Liver (tissue), 7 donors: ENCODE measurements at regions not wholly inside any gene's neighbourhood (a gene's known extent, or its start where the extent isn't known, plus 50 kb on each side); places are given as distances from the start of the nearest gene placed in this dataset.

Experiments
- DNase-seq: peaks from one replicate; pipeline ENCODE4 v3.0.0-alpha.2; 2017; ENCODE audit warnings: low spot score
- H3K27ac ChIP-seq, 2 donors: one replicate each; pipeline ENCODE4 v1.7.0; 2013; ENCODE audit warnings: inconsistent platforms in 2 of 2, low read length in 2 of 2, control low read depth in 1 of 2, low read depth in 1 of 2, mild to moderate bottlenecking in 1 of 2
- H3K27me3 ChIP-seq, 4 donors: one replicate each; pipeline versions ENCODE4 v1.6.1 to v1.7.0; 2013; ENCODE audit warnings: low read length in 3 of 4, inconsistent platforms in 1 of 4, mild to moderate bottlenecking in 1 of 4, moderate library complexity in 1 of 4; ENCODE audit not compliant: control insufficient read depth in 4 of 4, insufficient read depth in 4 of 4
- H3K36me3 ChIP-seq, 4 donors: one replicate each; pipeline versions ENCODE4 v1.6.1 to v1.7.0; 2013; ENCODE audit warnings: low read length in 3 of 4, mild to moderate bottlenecking in 3 of 4, low read depth in 1 of 4, moderate library complexity in 1 of 4; ENCODE audit not compliant: control insufficient read depth in 4 of 4, insufficient read depth in 3 of 4
- H3K4me1 ChIP-seq, 4 donors: one replicate each; pipeline versions ENCODE4 v1.6.1 to v1.7.0; 2013; ENCODE audit warnings: low read length in 3 of 4, mild to moderate bottlenecking in 3 of 4, moderate library complexity in 1 of 4; ENCODE audit not compliant: control insufficient read depth in 4 of 4, insufficient read depth in 4 of 4
- H3K4me3 ChIP-seq, 3 donors: one replicate each; pipeline versions ENCODE4 v1.6.1 to v1.7.0; 2013; ENCODE audit warnings: low read length in 3 of 3, control low read depth in 1 of 3, low read depth in 1 of 3, mild to moderate bottlenecking in 1 of 3
- H3K9ac ChIP-seq, 2 donors: one replicate each; pipeline ENCODE4 v1.7.0; 2013; ENCODE audit warnings: low read length in 2 of 2, mild to moderate bottlenecking in 2 of 2, moderate library complexity in 2 of 2, control low read depth in 1 of 2, low read depth in 1 of 2
- H3K9me3 ChIP-seq, 4 donors: one replicate each; pipeline versions ENCODE4 v1.6.1 to v1.7.0; 2013; ENCODE audit warnings: low read length in 3 of 4; ENCODE audit not compliant: control insufficient read depth in 4 of 4
- ATF3 ChIP-seq: IDR thresholded peaks from 2 replicates; pipeline ENCODE4 v1.6.1; 2016; ENCODE audit warnings: antibody characterized with exemption
- EGR1 ChIP-seq, 2 donors: IDR thresholded peaks; 2 replicates each; pipeline ENCODE4 v1.6.1; 2016 to 2018; ENCODE audit warnings: antibody characterized with exemption in 2 of 2, low read depth in 2 of 2
- FOXA1 ChIP-seq: IDR thresholded peaks from 2 replicates; pipeline ENCODE4 v1.6.1; 2016; ENCODE audit warnings: antibody characterized with exemption
- FOXA2 ChIP-seq: IDR thresholded peaks from 2 replicates; pipeline ENCODE4 v1.6.1; 2016; ENCODE audit warnings: antibody characterized with exemption
- GABPA ChIP-seq, 2 donors: IDR thresholded peaks in 1 of 2; conservative IDR thresholded peaks in 1 of 2; 2 replicates each; pipeline ENCODE4 v1.6.1; 2016; ENCODE audit warnings: antibody characterized with exemption in 2 of 2, mild to moderate bottlenecking in 1 of 2, moderate library complexity in 1 of 2
- HNF4A ChIP-seq, 2 donors: conservative IDR thresholded peaks; 2 replicates each; pipeline ENCODE4 v1.6.1; 2016; ENCODE audit warnings: antibody characterized with exemption in 2 of 2, mild to moderate bottlenecking in 2 of 2
- HNF4G ChIP-seq: IDR thresholded peaks from 2 replicates; pipeline ENCODE4 v1.6.1; 2016; ENCODE audit warnings: antibody characterized with exemption
- JUND ChIP-seq, 2 donors: IDR thresholded peaks; 2 replicates each; pipeline ENCODE4 v1.6.1; 2016; ENCODE audit warnings: antibody characterized with exemption in 2 of 2
- MAX ChIP-seq: IDR thresholded peaks from 2 replicates; pipeline ENCODE4 v1.6.1; 2016; ENCODE audit warnings: antibody characterized with exemption
- NR2F2 ChIP-seq: IDR thresholded peaks from 2 replicates; pipeline ENCODE4 v1.6.1; 2016; ENCODE audit warnings: antibody characterized with exemption
- RAD21 ChIP-seq, 2 donors: IDR thresholded peaks; 2 replicates each; pipeline ENCODE4 v1.6.1; 2016; ENCODE audit warnings: antibody characterized with exemption in 2 of 2, mild to moderate bottlenecking in 2 of 2
- RXRA ChIP-seq, 2 donors: IDR thresholded peaks; 2 replicates each; pipeline ENCODE4 v1.6.1; 2017 to 2018; ENCODE audit warnings: antibody characterized with exemption in 2 of 2, mild to moderate bottlenecking in 1 of 2
- SP1 ChIP-seq: IDR thresholded peaks from 2 replicates; pipeline ENCODE4 v1.6.1; 2018; ENCODE audit warnings: antibody characterized with exemption, mild to moderate bottlenecking
- YY1 ChIP-seq: IDR thresholded peaks from 2 replicates; pipeline ENCODE4 v1.6.1; 2016; ENCODE audit warnings: antibody characterized with exemption, mild to moderate bottlenecking
- ZBTB33 ChIP-seq: IDR thresholded peaks from 2 replicates; pipeline ENCODE4 v1.6.1; 2016; ENCODE audit warnings: antibody characterized with exemption
- whole genome bisulfite sequencing: extraction: QIAGEN DNeasy Blood & Tissue Kit; methylation state at CpG from one replicate; pipeline ENCODE4 v1.1.7; 2013; 5-methylcytosine and 5-hydroxymethylcytosine counted together
- donor health status: healthy.
- donor health status: healthy.
- donor health status: healthy.
- donor health status: healthy.

DNA sequence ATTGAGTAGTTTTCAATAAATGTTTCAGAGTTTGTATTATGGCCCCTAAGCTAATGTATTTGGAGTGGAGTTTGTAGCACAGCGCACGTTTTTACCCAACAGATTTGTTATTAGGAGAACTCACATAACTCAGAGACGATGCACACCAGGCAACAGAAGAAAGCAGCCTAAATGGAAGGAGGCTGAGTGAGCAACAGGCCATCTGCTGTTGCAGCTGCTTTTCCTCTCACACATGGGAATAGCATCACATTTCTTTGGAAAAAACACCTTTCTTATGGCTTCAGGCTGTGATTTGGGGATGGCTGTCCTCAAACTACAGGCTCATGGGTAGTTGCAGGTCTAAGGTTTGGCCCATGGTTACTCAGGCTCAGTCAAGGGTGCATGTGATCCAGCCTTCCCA, 469.3 kb upstream of the MCTP2 start:
- WGBS: 80% methylated on average over 3 of the region's 3 CpGs
- H3K4me3 ChIP-seq: no peak overlapping the region
- no peak overlapping the region for H3K27ac ChIP-seq
- H3K27me3 ChIP-seq: peaks cover 0 to 3% (median 1%) of the 10 kb centered on the region in 4 donors
- no peak overlapping the region for H3K9ac ChIP-seq
- TF ChIP-seq HNF4A (conservative IDR thresholded peaks at IDR 0.05) (no peak), FOXA1 (no peak), HNF4G (no peak), RAD21 (IDR thresholded peaks at IDR 0.05) (no peak), ATF3 (no peak), NR2F2 (no peak), EGR1 (IDR thresholded peaks at IDR 0.05; ENCODE audit: low read depth in 2 of 2) (no peak), MAX (no peak), JUND (IDR thresholded peaks at IDR 0.05) (no peak), ZBTB33 (no peak)
- peaks cover 0 to under 1% (median 0%) of the 10 kb centered on the region in 4 donors for H3K9me3 ChIP-seq
- DNase-seq: no peak
- H3K36me3 ChIP-seq: no peaks in the 10 kb centered on the region
- no peaks in the 10 kb centered on the region for H3K4me1 ChIP-seq

DNA sequence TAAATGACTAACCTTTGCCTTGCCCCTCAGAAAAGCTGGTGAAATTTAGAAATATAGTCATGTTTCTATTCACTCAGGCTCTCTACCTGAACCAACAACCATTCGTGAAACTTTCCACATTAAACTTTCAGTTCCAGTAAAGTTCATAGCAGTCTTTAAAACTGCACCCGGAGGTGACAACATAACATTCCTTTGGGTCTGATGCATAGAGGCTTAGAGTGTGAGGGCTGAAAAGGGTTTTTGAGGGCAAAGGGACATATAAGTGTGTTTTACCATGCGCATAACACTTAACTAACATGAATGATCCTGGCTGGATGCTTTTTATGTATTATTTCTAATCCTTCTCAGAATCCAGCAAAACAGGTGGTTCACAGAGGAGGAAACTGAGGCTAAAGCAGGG, 471.7 kb upstream of the MCTP2 start:
- 66% methylated on average over 3 of the region's 3 CpGs for WGBS
- H3K9me3 ChIP-seq: peaks cover 0 to 2% (median 0%) of the 10 kb centered on the region in 4 donors
- H3K4me1 ChIP-seq: no peaks in the 10 kb centered on the region
- H3K27ac ChIP-seq: no peak overlapping the region
- no peak overlapping the region for H3K4me3 ChIP-seq
- H3K9ac ChIP-seq: no peak overlapping the region
- H3K36me3 ChIP-seq: no peaks in the 10 kb centered on the region
- DNase-seq: no peak
- peaks cover 0 to 3% (median 1%) of the 10 kb centered on the region in 4 donors for H3K27me3 ChIP-seq
- no peak for TF ChIP-seq EGR1 (IDR thresholded peaks at IDR 0.05; ENCODE audit: low read depth in 2 of 2)

DNA sequence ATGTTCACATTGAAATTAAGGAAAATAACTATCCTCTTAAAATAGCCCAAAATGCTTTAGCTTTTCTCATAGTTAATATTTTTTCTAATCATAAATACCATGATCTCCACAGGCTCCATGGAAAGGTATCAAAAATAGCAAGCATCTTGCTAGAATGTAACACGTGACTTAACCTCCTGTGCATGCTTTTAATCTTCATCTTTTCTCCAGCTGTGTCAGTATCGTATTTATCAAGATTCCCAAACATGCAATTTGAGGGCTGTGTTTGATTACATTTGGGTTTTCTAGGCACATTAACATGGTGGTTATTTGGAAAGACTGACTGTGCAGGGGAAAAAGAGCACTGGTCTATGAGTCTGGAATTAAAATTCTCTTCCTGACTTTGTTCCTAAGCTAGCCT, 472.5 kb upstream of the MCTP2 start:
- Histone ChIP-seq H3K36me3 (no peaks in the 10 kb centered on the region), H3K4me3 (no peak overlapping the region), H3K27me3 (peaks cover 0 to 3% (median 1%) of the 10 kb centered on the region in 4 donors), H3K4me1 (no peaks in the 10 kb centered on the region), H3K9ac (no peak overlapping the region), H3K9me3 (peaks cover 0 to 2% (median 0%) of the 10 kb centered on the region in 4 donors), H3K27ac (no peak overlapping the region)
- TF ChIP-seq FOXA2 (no peak), SP1 (no peak), YY1 (no peak), MAX (no peak), RXRA (IDR thresholded peaks at IDR 0.05) (no peak), EGR1 (IDR thresholded peaks at IDR 0.05; ENCODE audit: low read depth in 2 of 2) (no peak), JUND (IDR thresholded peaks at IDR 0.05) (no peak), GABPA (IDR thresholded peaks at IDR 0.05 in 1 of 2, conservative IDR thresholded peaks at IDR 0.05 in 1 of 2) (no peak)
- no peak for DNase-seq
- 69% methylated on average over 2 of the region's 2 CpGs for WGBS
